ENCODE measurements at regions not wholly inside any gene's neighbourhood (a gene's known extent, or its start where the extent isn't known, plus 50 kb on each side); places are given as distances from the start of the nearest gene placed in this dataset.

GRCh38 chrX:20412871-20413486, 146.3 kb upstream of the RPS6KA3 start:
- peaks cover 26 to 35% of the 10 kb centered on the region in 2 experiments for H3K4me1 ChIP-seq (ENCODE audit: control insufficient read depth in 1 of 2, insufficient read depth in 1 of 2, low read depth in 1 of 2, low read length in 1 of 2)
- peak overlapping the region; percentile 10 to 28 for H3K4me3 ChIP-seq (ENCODE audit: low read depth in 1 of 2, low read length in 1 of 2)
- H3K36me3 ChIP-seq = no peaks in the 10 kb centered on the region
- H3K9me3 ChIP-seq = no peaks in the 10 kb centered on the region
- no peak for TF ChIP-seq CTCF (IDR thresholded peaks at IDR 0.05)
- peak overlapping the region; percentile 89 for H3K27ac ChIP-seq
- H3K27me3 ChIP-seq = no peaks in the 10 kb centered on the region

- H3K4me3 ChIP-seq (ENCODE audit: low read depth in 1 of 2, low read length in 1 of 2) = no peak overlapping the region
These were observed 143.8 kb upstream of the RPS6KA3 start for GRCh38 chrX:20410540-20410939.

GRCh38 chrX:20409991-20410390, 143.3 kb upstream of the RPS6KA3 start:
- Histone ChIP-seq H3K9me3 (no peaks in the 10 kb centered on the region), H3K27ac (no peak overlapping the region), H3K36me3 (no peaks in the 10 kb centered on the region), H3K27me3 (no peaks in the 10 kb centered on the region), H3K4me3 (ENCODE audit: low read depth in 1 of 2, low read length in 1 of 2) (no peak overlapping the region), H3K4me1 (ENCODE audit: control insufficient read depth in 1 of 2, insufficient read depth in 1 of 2, low read depth in 1 of 2, low read length in 1 of 2) (peaks cover 26 to 35% of the 10 kb centered on the region in 2 experiments)
- TF ChIP-seq CTCF (IDR thresholded peaks at IDR 0.05) = no peak

More at GRCh38 chrX:20410540-20410939, 143.8 kb upstream of the RPS6KA3 start:
- no peaks in the 10 kb centered on the region for H3K36me3 ChIP-seq
- H3K27ac ChIP-seq = no peak overlapping the region
- peaks cover 26 to 35% of the 10 kb centered on the region in 2 experiments for H3K4me1 ChIP-seq (ENCODE audit: control insufficient read depth in 1 of 2, insufficient read depth in 1 of 2, low read depth in 1 of 2, low read length in 1 of 2)
- H3K27me3 ChIP-seq = no peaks in the 10 kb centered on the region
- no peaks in the 10 kb centered on the region for H3K9me3 ChIP-seq
- no peak for TF ChIP-seq CTCF (IDR thresholded peaks at IDR 0.05)

GRCh38 chrX:20402956-20403355, 136.2 kb upstream of the RPS6KA3 start:
- TF ChIP-seq CTCF (IDR thresholded peaks at IDR 0.05) = no peak
- H3K36me3 ChIP-seq = no peaks in the 10 kb centered on the region
- H3K27me3 ChIP-seq = no peaks in the 10 kb centered on the region
- no peak overlapping the region for H3K4me3 ChIP-seq (ENCODE audit: low read depth in 1 of 2, low read length in 1 of 2)
- no peak overlapping the region for H3K27ac ChIP-seq
- no peaks in the 10 kb centered on the region for H3K4me1 ChIP-seq (ENCODE audit: control insufficient read depth in 1 of 2, insufficient read depth in 1 of 2, low read depth in 1 of 2, low read length in 1 of 2)
- H3K9me3 ChIP-seq = no peaks in the 10 kb centered on the region

GRCh38 chrX:20399728-20400414, 133.2 kb upstream of the RPS6KA3 start:
- no peak overlapping the region for H3K27ac ChIP-seq
- H3K4me1 ChIP-seq (ENCODE audit: control insufficient read depth in 1 of 2, insufficient read depth in 1 of 2, low read depth in 1 of 2, low read length in 1 of 2) = peaks cover 10 to 11% of the 10 kb centered on the region in 2 experiments
- H3K36me3 ChIP-seq = no peaks in the 10 kb centered on the region
- H3K4me3 ChIP-seq (ENCODE audit: low read depth in 1 of 2, low read length in 1 of 2) = no peak overlapping the region
- no peak for TF ChIP-seq CTCF (IDR thresholded peaks at IDR 0.05)
- no peaks in the 10 kb centered on the region for H3K9me3 ChIP-seq
- H3K27me3 ChIP-seq = no peaks in the 10 kb centered on the region
